NB4 (cell line): ENCODE measurements at regions not wholly inside any gene's neighbourhood (a gene's known extent, or its start where the extent isn't known, plus 50 kb on each side); places are given as distances from the start of the nearest gene placed in this dataset.

Experiments used
- DNase-seq: peaks from one replicate; pipeline ENCODE4 v3.0.0; 2010; ENCODE audit warnings: low read depth
- H3K4me3 ChIP-seq: one replicate; pipeline ENCODE4 v1.5.1; 2011; ENCODE audit warnings: mild to moderate bottlenecking, low read depth, low read length, moderate library complexity
- CTCF ChIP-seq: IDR thresholded peaks from one replicate; pipeline ENCODE4 v1.5.1; 2012; ENCODE audit warnings: low read depth, low read length
- MAX ChIP-seq: IDR thresholded peaks from 2 replicates; pipeline ENCODE4 v1.6.1; 2011; ENCODE audit warnings: low read depth, low read length
- MYC ChIP-seq: IDR thresholded peaks from 2 replicates; pipeline ENCODE4 v1.6.1; 2011; ENCODE audit warnings: low read depth, low read length
- POLR2A ChIP-seq: IDR thresholded peaks from 2 replicates; pipeline ENCODE4 v1.6.1; 2011; ENCODE audit warnings: mild to moderate bottlenecking; ENCODE audit not compliant: insufficient read length; ENCODE audit errors: extremely low read depth

- H3K4me3 ChIP-seq: no peak overlapping the region
Observed at GRCh38 chr2:106599540-106599939, 112.4 kb downstream of the CD8B2 start.

GRCh38 chr2:106602042-106602441 lies 114.9 kb downstream of the CD8B2 start:
- TF ChIP-seq MYC: no peak
- no peak for TF ChIP-seq MAX
- TF ChIP-seq POLR2A: no peak
- TF ChIP-seq CTCF: no peak
- no peak for DNase-seq
- H3K4me3 ChIP-seq: no peak overlapping the region

More at GRCh38 chr2:106599540-106599939, 112.4 kb downstream of the CD8B2 start:
- DNase-seq: no peak
- TF ChIP-seq MYC (no peak), CTCF (no peak), MAX (no peak), POLR2A (no peak)

- H3K4me3 ChIP-seq: no peak overlapping the region
- no peak for DNase-seq
- TF ChIP-seq MAX (no peak), POLR2A (no peak), MYC (no peak), CTCF (no peak)
Observed at GRCh38 chr2:106606652-106607051, 119.5 kb downstream of the CD8B2 start.

- no peak overlapping the region for H3K4me3 ChIP-seq
- TF ChIP-seq MYC: no peak
- TF ChIP-seq MAX: no peak
- TF ChIP-seq CTCF: no peak
- TF ChIP-seq POLR2A: no peak
- DNase-seq: no peak
Observed at GRCh38 chr2:106607371-106607770, 120.2 kb downstream of the CD8B2 start.

- TF ChIP-seq MAX: no peak
- TF ChIP-seq CTCF: no peak
- no peak for TF ChIP-seq POLR2A
- TF ChIP-seq MYC: no peak
- DNase-seq: no peak
- H3K4me3 ChIP-seq: no peak overlapping the region
Observed at GRCh38 chr2:106609780-106610179, 122.6 kb downstream of the CD8B2 start.
